Esophagus (tissue), 2 donors: ENCODE measurements at regions not wholly inside any gene's neighbourhood (a gene's known extent, or its start where the extent isn't known, plus 50 kb on each side); places are given as distances from the start of the nearest gene placed in this dataset.

Source experiments
- H3K27ac ChIP-seq, 2 donors: one replicate each; pipeline ENCODE4 v1.5.1; 2013; ENCODE audit warnings: low read depth in 2 of 2, mild to moderate bottlenecking in 2 of 2, inconsistent platforms in 1 of 2, low read length in 1 of 2, moderate library complexity in 1 of 2
- H3K27me3 ChIP-seq, 2 donors: one replicate each; pipeline ENCODE4 v1.6.1; 2013; ENCODE audit warnings: low read length in 2 of 2, control low read depth in 1 of 2, mild to moderate bottlenecking in 1 of 2; ENCODE audit not compliant: insufficient read depth in 2 of 2, control insufficient read depth in 1 of 2
- H3K36me3 ChIP-seq, 2 donors: one replicate each; pipeline ENCODE4 v1.6.1; 2013; ENCODE audit warnings: low read length in 1 of 2; ENCODE audit not compliant: control insufficient read depth in 2 of 2, insufficient read depth in 2 of 2
- H3K4me1 ChIP-seq, 2 donors: one replicate each; pipeline ENCODE4 v1.6.1; 2013; ENCODE audit warnings: low read length in 1 of 2; ENCODE audit not compliant: control insufficient read depth in 2 of 2, insufficient read depth in 2 of 2
- H3K4me3 ChIP-seq, 2 donors: one replicate each; pipeline ENCODE4 v1.5.1; 2013; ENCODE audit warnings: low read length in 2 of 2, mild to moderate bottlenecking in 2 of 2, low read depth in 1 of 2, moderate library complexity in 1 of 2
- H3K9me3 ChIP-seq, 2 donors: one replicate each; pipeline ENCODE4 v1.6.1; 2013; ENCODE audit warnings: mild to moderate bottlenecking in 2 of 2, low read depth in 1 of 2, low read length in 1 of 2, moderate library complexity in 1 of 2; ENCODE audit not compliant: control insufficient read depth in 2 of 2, insufficient read depth in 1 of 2
- WGBS, 2 donors: extraction: QIAGEN DNeasy Blood & Tissue Kit; methylation state at CpG; one replicate each; pipeline ENCODE4 v1.1.7; 2013; 5-methylcytosine and 5-hydroxymethylcytosine counted together
- donor health status: healthy with polysubstance abuse.
- donor health status: Bipolar disorder and iron deficiency.

DNA sequence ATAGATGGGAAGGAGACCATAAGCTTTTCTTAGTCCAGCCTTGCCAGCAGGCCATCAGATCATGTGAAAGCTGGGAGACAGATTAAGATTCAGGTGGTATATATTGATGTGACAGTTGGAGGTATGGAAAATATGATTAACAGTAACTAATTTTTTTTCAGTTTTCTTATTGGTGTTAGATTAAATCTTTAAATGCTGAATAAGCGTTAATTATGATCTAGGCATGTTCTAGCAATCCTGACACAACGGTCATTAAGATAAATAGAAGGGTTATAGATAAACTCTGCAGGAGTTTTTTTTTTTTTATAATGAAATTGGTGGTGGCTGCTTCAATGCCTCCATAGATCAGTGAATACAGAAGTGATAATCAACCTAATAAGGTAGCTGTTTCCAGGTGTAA lies 649.5 kb upstream of the TENM3 start:
- Histone ChIP-seq H3K27ac (no peak overlapping the region), H3K9me3 (no peaks in the 10 kb centered on the region), H3K27me3 (no peaks in the 10 kb centered on the region), H3K4me1 (no peaks in the 10 kb centered on the region), H3K36me3 (no peaks in the 10 kb centered on the region), H3K4me3 (no peak overlapping the region)
- WGBS, 2 donors = 56 to 59% methylated on average over 2 of the region's 2 CpGs

DNA sequence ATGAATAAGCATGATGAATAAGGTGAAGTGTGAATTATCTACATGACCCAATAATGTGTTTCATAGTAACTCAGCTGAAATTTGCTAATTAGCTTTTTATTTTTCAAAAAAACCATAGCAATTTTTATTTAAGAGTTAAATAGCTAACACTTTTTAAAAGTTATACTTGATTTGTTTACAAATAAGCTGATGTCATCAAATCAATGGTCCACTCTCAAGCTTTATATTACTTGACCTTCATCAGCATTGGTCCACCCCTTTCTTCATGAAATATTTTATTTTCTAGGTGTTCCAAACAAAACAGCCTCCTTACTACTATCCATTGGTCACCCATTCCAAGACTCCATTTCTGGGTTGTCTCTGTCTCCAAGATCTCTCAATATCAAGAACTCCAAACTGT lies 649.0 kb upstream of the TENM3 start:
- Histone ChIP-seq H3K36me3 (no peaks in the 10 kb centered on the region), H3K4me3 (no peak overlapping the region)

DNA sequence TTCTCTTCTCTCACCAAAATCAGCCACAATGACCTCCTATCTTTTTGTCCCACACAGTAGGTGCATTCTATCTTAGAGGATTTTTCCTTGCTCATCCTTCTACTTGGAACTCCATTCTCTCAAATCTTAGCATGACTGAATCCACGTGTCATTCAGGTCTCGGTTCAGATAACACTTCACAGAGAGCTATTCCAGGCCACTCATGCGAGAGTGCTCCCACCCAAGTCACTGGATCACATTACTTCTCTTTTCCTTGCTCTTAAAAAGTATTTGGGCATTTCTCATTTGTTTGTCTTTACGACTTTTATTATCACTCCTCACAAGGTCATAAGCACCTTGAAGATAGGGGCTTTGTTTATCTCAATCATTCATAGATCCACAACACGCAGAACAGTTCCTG lies 647.5 kb upstream of the TENM3 start:
- no peaks in the 10 kb centered on the region for H3K36me3 ChIP-seq
- no peaks in the 10 kb centered on the region for H3K4me1 ChIP-seq
- WGBS, 2 donors = 75 to 77% methylated on average over 5 of the region's 5 CpGs
- H3K27ac ChIP-seq = no peak overlapping the region
- no peaks in the 10 kb centered on the region for H3K9me3 ChIP-seq
- H3K4me3 ChIP-seq = no peak overlapping the region
- no peaks in the 10 kb centered on the region for H3K27me3 ChIP-seq

More for the DNA sequence above, 649.0 kb upstream of the TENM3 start:
- Histone ChIP-seq H3K27ac (no peak overlapping the region), H3K27me3 (no peaks in the 10 kb centered on the region), H3K4me1 (no peaks in the 10 kb centered on the region), H3K9me3 (no peaks in the 10 kb centered on the region)

DNA sequence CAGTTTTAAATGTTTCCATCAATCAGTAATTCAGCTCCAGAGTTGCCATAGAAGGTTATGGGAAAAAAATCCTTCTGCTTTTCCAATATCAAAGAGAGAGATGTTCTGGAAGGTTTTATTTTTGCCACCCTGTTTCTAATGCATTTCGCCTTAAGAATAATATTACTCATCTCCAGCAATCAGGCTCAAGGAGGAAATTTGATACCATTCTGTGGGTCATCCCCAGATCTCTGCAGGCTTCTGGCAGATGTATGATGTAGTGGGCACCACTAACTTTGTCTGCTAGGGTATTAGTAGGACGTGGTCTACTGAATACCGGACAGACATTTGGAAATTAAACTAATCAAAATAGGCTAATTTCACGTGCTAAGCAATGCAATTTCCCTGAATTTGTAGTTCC lies 645.4 kb upstream of the TENM3 start:
- H3K27me3 ChIP-seq = no peaks in the 10 kb centered on the region
- H3K4me3 ChIP-seq = no peak overlapping the region
- no peaks in the 10 kb centered on the region for H3K36me3 ChIP-seq
- no peak overlapping the region for H3K27ac ChIP-seq
- 77 to 81% methylated on average over 4 of the region's 4 CpGs for WGBS, 2 donors
- no peaks in the 10 kb centered on the region for H3K9me3 ChIP-seq
- no peaks in the 10 kb centered on the region for H3K4me1 ChIP-seq

DNA sequence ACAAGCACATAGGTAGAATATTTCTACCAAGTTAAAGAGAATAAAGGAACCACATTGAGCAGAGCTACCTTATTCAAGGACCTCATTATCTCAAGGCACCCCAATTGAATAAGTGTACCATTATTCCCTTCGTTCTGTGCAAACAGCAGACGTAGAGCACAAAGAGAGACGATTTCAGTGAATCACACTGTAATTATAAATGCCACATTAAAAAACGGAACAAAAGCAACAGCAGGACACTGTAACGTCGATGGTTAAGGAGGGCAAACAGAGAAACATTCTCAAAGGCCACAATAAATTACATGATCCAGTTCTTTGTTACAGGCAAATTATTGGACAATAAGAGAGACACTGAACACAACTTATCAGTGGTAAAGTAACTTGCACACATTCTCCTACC lies 644.1 kb upstream of the TENM3 start:
- Histone ChIP-seq H3K4me1 (no peaks in the 10 kb centered on the region), H3K27ac (no peak overlapping the region), H3K4me3 (no peak overlapping the region), H3K27me3 (no peaks in the 10 kb centered on the region), H3K9me3 (no peaks in the 10 kb centered on the region), H3K36me3 (no peaks in the 10 kb centered on the region)
- 62 to 64% methylated on average over 6 of the region's 6 CpGs for WGBS, 2 donors

DNA sequence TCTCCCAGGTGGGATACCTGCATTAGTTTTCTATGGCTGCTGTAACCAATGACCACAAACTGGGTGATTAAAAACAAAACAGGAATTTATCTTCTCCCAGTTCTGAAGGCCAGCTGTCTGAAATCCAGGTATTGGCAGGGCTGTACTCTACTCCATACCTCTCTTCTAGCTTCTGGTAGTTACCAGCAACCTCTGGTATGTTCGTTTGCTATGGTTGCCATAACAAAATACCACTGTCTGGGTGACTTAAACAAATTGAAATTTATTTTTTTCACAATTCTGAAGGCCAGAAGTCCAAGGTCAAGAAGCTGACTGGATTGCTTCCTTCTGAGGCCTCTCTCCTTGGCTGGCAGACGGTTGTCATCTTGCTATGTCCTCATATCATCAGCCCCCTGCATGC lies 642.1 kb upstream of the TENM3 start:
- H3K27ac ChIP-seq = no peak overlapping the region
- no peaks in the 10 kb centered on the region for H3K4me1 ChIP-seq
- no peaks in the 10 kb centered on the region for H3K36me3 ChIP-seq
- H3K27me3 ChIP-seq = no peaks in the 10 kb centered on the region
- 48 to 51% methylated on average over 2 of the region's 2 CpGs for WGBS, 2 donors
- H3K4me3 ChIP-seq = no peak overlapping the region
- H3K9me3 ChIP-seq = peaks cover 0 to 2% of the 10 kb centered on the region in 2 donors

DNA sequence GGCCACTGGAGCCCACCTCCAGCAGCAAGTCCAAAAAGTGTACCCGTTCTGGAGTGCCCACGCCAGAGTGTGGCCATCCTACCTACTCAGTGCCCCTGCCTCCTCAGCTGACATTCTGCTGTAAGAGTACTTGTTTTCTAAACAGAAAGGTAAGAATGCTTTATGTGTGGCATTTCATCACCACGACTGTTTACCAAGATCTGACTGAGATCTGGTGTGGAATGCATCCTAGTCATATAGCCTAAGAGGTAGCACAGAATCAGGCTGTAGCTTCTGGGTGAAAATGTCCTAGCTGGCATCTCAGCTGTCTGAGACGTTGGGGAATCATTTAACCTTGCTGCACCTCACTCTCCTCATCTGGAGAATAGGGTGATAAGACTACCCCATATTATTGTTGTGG lies 638.7 kb upstream of the TENM3 start:
- 75 to 78% methylated on average over 4 of the region's 4 CpGs for WGBS, 2 donors
- H3K27me3 ChIP-seq = no peaks in the 10 kb centered on the region

DNA sequence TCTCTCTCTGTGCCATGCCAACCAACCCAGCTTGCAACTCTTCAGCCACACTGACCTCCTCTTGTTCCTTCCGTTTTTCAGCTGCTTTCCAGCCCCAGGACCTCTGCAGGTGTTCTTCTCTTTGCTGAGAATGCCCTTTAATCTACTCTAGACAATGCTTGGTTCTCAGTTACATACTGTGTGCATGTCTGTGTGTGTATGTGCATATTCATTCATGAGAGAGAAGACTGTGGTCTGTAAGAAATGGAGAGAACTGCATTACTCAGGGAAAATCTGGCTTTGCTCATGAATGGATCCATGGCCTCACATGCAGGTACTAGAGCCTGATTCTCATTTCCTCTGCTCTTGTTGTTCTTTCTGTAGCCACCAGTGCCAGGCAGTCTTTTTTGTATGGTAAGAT lies 636.9 kb upstream of the TENM3 start:
- Histone ChIP-seq H3K4me1 (no peaks in the 10 kb centered on the region), H3K4me3 (no peak overlapping the region), H3K27ac (no peak overlapping the region), H3K9me3 (peaks cover 0 to 2% of the 10 kb centered on the region in 2 donors), H3K27me3 (no peaks in the 10 kb centered on the region), H3K36me3 (no peaks in the 10 kb centered on the region)
- 58 to 71% methylated on average over 1 of the region's 1 CpG for WGBS, 2 donors

More for the DNA sequence above, 638.7 kb upstream of the TENM3 start:
- no peak overlapping the region for H3K4me3 ChIP-seq
- H3K36me3 ChIP-seq = no peaks in the 10 kb centered on the region
- H3K4me1 ChIP-seq = no peaks in the 10 kb centered on the region
- H3K9me3 ChIP-seq = peaks cover 0 to 2% of the 10 kb centered on the region in 2 donors
- H3K27ac ChIP-seq = no peak overlapping the region

DNA sequence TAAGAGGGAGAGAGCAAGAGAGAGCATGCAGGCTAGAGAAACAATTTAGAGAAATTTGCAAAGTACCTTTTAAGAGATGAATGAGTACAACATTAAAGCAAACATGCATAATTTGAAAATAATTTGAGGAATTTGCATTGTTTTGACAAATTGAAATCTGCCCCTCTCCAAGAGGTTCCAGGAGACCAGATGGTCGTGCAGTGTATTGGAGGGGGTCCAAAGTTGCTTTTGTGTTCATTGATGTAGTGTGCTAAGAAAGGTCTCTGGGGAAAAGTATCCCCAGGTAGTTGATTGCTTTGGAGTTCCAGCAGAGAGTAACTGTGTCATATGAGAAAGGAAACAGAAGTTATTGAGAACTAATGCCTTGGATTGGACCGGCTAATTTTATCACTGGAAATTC lies 635.0 kb upstream of the TENM3 start:
- Histone ChIP-seq H3K27ac (no peak overlapping the region), H3K27me3 (no peaks in the 10 kb centered on the region), H3K4me3 (no peak overlapping the region), H3K9me3 (peaks cover 0 to 2% of the 10 kb centered on the region in 2 donors), H3K36me3 (no peaks in the 10 kb centered on the region), H3K4me1 (no peaks in the 10 kb centered on the region)
- WGBS, 2 donors = 43 to 51% methylated on average over 2 of the region's 2 CpGs

DNA sequence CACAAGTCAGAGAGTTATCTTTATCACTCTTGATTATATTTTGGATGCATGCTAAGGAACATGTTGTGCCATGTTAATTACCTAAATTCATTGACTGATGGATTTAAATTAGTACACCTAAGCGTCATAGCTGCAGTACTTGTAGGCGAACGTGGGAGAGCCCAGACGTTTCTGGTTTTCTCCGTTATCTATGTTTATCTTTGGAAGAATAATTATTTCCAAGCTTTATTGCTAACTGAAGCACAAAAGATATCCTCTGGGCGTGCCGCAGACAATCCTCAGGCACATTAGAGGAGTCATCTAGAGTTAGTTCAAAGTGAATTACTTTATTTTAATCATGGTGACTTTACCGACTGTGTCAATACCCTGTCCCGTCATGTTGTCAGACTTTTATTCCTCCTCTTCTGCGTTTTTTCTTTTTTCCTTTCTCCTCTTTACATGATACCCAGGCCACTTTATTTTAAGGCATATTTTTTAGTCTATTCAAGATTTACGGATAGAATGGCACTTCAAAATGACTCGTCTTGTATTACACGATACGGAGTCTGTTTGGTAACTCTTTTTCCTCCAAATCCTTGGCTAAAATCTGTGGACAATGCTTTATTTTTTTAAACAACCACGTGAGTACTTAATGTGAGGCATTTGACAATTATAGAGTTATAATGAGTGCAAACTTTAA lies 632.0 kb upstream of the TENM3 start:
- Histone ChIP-seq H3K27ac (no peak overlapping the region), H3K9me3 (no peaks in the 10 kb centered on the region), H3K36me3 (no peaks in the 10 kb centered on the region), H3K4me1 (no peaks in the 10 kb centered on the region), H3K4me3 (no peak overlapping the region), H3K27me3 (no peaks in the 10 kb centered on the region)
- WGBS, 2 donors = 33 to 34% methylated on average over 15 of the region's 15 CpGs
